Retinal pigment epithelial cell (primary cell): ENCODE measurements at regions not wholly inside any gene's neighbourhood (a gene's known extent, or its start where the extent isn't known, plus 50 kb on each side); places are given as distances from the start of the nearest gene placed in this dataset.

ENCODE experiments used
- DNase-seq: peaks from one replicate; pipeline ENCODE4 v3.0.0-alpha.2; 2010; ENCODE audit warnings: low read depth
- H3K4me3 ChIP-seq: 2 replicates; pipeline ENCODE4 v1.5.1; 2011; ENCODE audit warnings: mild to moderate bottlenecking, low read length, control low read depth, moderate library complexity
- CTCF ChIP-seq: conservative IDR thresholded peaks from 2 replicates; pipeline ENCODE4 v1.5.1; 2011; ENCODE audit warnings: low read depth, low read length, control low read depth, inconsistent platforms

- DNase-seq, result no peak
- no peak overlapping the region for H3K4me3 ChIP-seq
- TF ChIP-seq CTCF, result no peak
Measured at GRCh38 chr4:111744847-111745246, 400.4 kb upstream of the FAM241A start.

GRCh38 chr4:111748157-111748556, 397.1 kb upstream of the FAM241A start:
- no peak overlapping the region for H3K4me3 ChIP-seq
- no peak for TF ChIP-seq CTCF
- no peak for DNase-seq

- no peak for DNase-seq
- no peak for TF ChIP-seq CTCF
- no peak overlapping the region for H3K4me3 ChIP-seq
Measured at GRCh38 chr4:111754003-111754402, 391.3 kb upstream of the FAM241A start.

- no peak for TF ChIP-seq CTCF
- no peak for DNase-seq
- H3K4me3 ChIP-seq, result no peak overlapping the region
Measured at GRCh38 chr4:111755571-111755970, 389.7 kb upstream of the FAM241A start.

GRCh38 chr4:111761531-111761930, 383.7 kb upstream of the FAM241A start:
- no peak for TF ChIP-seq CTCF
- H3K4me3 ChIP-seq, result no peak overlapping the region
- DNase-seq, result peak; percentile 31

- H3K4me3 ChIP-seq, result no peak overlapping the region
- no peak for TF ChIP-seq CTCF
- DNase-seq, result no peak
Measured at GRCh38 chr4:111770514-111770913, 374.7 kb upstream of the FAM241A start.

GRCh38 chr4:111773858-111774257, 371.4 kb upstream of the FAM241A start:
- DNase-seq, result peak; percentile 67
- no peak overlapping the region for H3K4me3 ChIP-seq
- TF ChIP-seq CTCF, result no peak
